Activated CD4-positive, alpha-beta T cell treated with anti-CD3 and anti-CD28 coated beads for 36 hours (primary cell): ENCODE measurements at regions not wholly inside any gene's neighbourhood (a gene's known extent, or its start where the extent isn't known, plus 50 kb on each side); places are given as distances from the start of the nearest gene placed in this dataset.
A peak's percentile ranks its signal among the peaks of the same experiment; 100 is the strongest.

Source experiments
- ATAC-seq: fragments of 200-7000 bp; cut with Tn5 transposase; one replicate; pipeline ENCODE4 v1.10.0; 2021; ENCODE audit warnings: mild to moderate bottlenecking, moderate library complexity
- CTCF ChIA-PET: fragments of 350-600 bp; sonication (Branson Sonifier 250); formaldehyde crosslinking; loops from one replicate; lab custom pipeline; 2021; ENCODE audit warnings: antibody characterized with exemption; lab: Charles Lee
- POLR2A ChIA-PET: fragments of 350-600 bp; sonication (Branson Sonifier 250); formaldehyde crosslinking; loops from one replicate; lab custom pipeline; 2021; ENCODE audit warnings: antibody characterized with exemption, inconsistent platforms; lab: Charles Lee
- DNase-seq: peaks from one replicate; pipeline ENCODE4 v3.0.0-alpha.2; 2020
- H3K27ac Mint-ChIP-seq: one replicate; pipeline ENCODE4 v1.8.0; 2021; ENCODE audit warnings: mixed read lengths
- H3K27me3 Mint-ChIP-seq: one replicate; pipeline ENCODE4 v1.8.0; 2021; ENCODE audit warnings: mixed read lengths
- H3K36me3 Mint-ChIP-seq: one replicate; pipeline ENCODE4 v1.8.0; 2021; ENCODE audit warnings: low read depth, mixed read lengths
- H3K4me1 Mint-ChIP-seq: one replicate; pipeline ENCODE4 v1.8.0; 2021; ENCODE audit warnings: mixed read lengths
- H3K4me3 Mint-ChIP-seq: one replicate; pipeline ENCODE4 v1.8.0; 2021; ENCODE audit warnings: mild to moderate bottlenecking, moderate library complexity, mixed read lengths
- H3K9me3 Mint-ChIP-seq: one replicate; pipeline ENCODE4 v1.8.0; 2021; ENCODE audit warnings: low read depth, mixed read lengths
- intact Hi-C, 2 experiments: fragments of 100-400 bp; cut with DNase I in 1 of 2; cut with micrococcal nuclease in 1 of 2; formaldehyde crosslinking; loops; one replicate each; pipeline versions ENCODE4 v1.14.2 to v1.15.1; 2022 to 2024; cut with DNase I, micrococcal nuclease

GRCh38 chr3:42012935-42013690 is 51.2 kb upstream of the ULK4 start:
- ChIA-PET POLR2A (interaction anchor here (1.0 to 1.5 kb wide), 2 partner anchors 13 to 51 kb away, joined by 3 to 4 read pairs; partner anchors contain the start of gene ULK4), CTCF (interaction anchor here (0.6 to 1.7 kb wide), 5 partner anchors 37 to 88 kb away, joined by 3 to 5 read pairs (median 3); no protein-coding TSS in a partner anchor)
- peak overlapping the region; percentile 90 for H3K4me3 Mint-ChIP-seq
- H3K9me3 Mint-ChIP-seq: no peaks in the 10 kb centered on the region
- peaks cover 46% of the 10 kb centered on the region for H3K4me1 Mint-ChIP-seq
- H3K27ac Mint-ChIP-seq: peak overlapping the region; percentile 92
- DNase-seq: peak; percentile 88
- peak; percentile 75 for ATAC-seq
- intact Hi-C loops: loop anchor here (1.0 to 5.0 kb wide), 10 partner anchors 51 to 1556 kb away; partner anchors contain the start of genes ULK4 (in 2 of the 2), CTNNB1 (in 1 of the 2), HIGD1A (in 1 of the 2) and NKTR (in 1 of the 2)
- H3K36me3 Mint-ChIP-seq: peaks cover 5% of the 10 kb centered on the region
- H3K27me3 Mint-ChIP-seq: no peaks in the 10 kb centered on the region

DNA sequence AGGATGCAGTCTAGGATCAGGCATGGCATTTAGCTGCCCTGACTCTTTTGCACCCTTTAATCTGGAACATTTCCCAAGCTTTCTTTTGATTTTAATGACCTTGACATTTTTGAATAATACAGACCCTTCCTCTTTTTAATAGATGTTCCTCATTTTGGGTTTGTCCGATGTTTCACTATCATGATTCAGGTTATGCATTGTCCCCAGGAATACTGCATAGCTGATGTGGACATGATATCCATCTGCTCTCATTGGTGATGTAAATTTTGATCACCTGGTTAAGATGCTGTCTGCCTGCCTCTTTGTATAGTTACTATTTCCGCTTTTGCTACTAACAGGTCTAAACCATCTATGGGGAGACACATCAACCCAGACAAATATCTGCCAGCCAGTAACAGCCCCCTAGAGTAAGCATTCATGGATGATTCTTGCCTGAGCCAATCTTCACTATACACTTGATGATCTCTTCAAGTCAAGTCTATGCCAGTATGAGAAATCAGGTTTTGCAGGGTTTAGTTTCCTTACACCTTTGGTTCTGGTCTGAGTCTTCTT is 50.6 kb upstream of the ULK4 start:
- CTCF ChIA-PET: interaction anchor here (0.6 to 1.7 kb wide), 5 partner anchors 38 to 89 kb away, joined by 3 to 5 read pairs (median 3); no protein-coding TSS in a partner anchor
- peak overlapping the region; percentile 90 for H3K4me3 Mint-ChIP-seq
- peaks cover 43% of the 10 kb centered on the region for H3K4me1 Mint-ChIP-seq
- intact Hi-C loops: loop anchor here (2.0 to 5.0 kb wide), 8 partner anchors 68 to 1556 kb away; partner anchors contain the start of genes HIGD1A (in 1 of the 2), NKTR (in 1 of the 2), RPL14 (in 1 of the 2) and VIPR1 (in 1 of the 2)
- peak overlapping the region; percentile 92 for H3K27ac Mint-ChIP-seq
- no peak for DNase-seq
- peaks cover 5% of the 10 kb centered on the region for H3K36me3 Mint-ChIP-seq
- POLR2A ChIA-PET: interaction anchor here (0.6 to 1.5 kb wide), 3 partner anchors 13 to 51 kb away, joined by 3 to 4 read pairs (median 3); partner anchors contain the start of gene ULK4
- no peaks in the 10 kb centered on the region for H3K9me3 Mint-ChIP-seq
- no peak for ATAC-seq
- H3K27me3 Mint-ChIP-seq: no peaks in the 10 kb centered on the region
